ENCODE measurements at regions not wholly inside any gene's neighbourhood (a gene's known extent, or its start where the extent isn't known, plus 50 kb on each side); places are given as distances from the start of the nearest gene placed in this dataset.

DNA sequence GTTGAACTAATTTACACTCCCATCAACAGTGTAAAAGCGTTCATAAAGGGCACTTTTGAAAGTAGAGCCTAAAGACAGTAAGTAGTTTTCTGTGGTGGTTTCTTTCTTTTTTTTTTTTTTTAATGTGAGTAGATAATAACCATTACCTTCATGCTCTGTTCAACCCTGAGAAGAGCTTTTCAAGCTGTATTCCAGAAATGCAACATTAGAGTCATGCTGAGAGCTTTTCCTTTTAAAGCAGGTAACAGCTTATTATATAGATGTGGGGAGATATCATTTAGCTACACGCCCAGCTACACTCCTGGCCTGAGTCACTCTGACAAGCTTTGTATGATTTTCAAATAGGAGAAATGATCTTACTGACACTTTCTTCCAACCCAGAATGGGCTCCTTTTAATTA lies 96.2 kb upstream of the ARHGEF26 start:
- Histone ChIP-seq H3K27me3 (ENCODE audit: insufficient read depth, low read length, poor library complexity, severe bottlenecking) (no peaks in the 10 kb centered on the region), H3K9me2 (replicated peaks; ENCODE audit: low read depth, low read length) (no peaks in the 10 kb centered on the region), H3K36me3 (ENCODE audit: insufficient read depth, low read length) (no peaks in the 10 kb centered on the region), H3K4me2 (ENCODE audit: low read depth, low read length, poor library complexity, severe bottlenecking) (no peak overlapping the region), H3K4me3 (ENCODE audit: low read length, poor library complexity, severe bottlenecking) (no peak overlapping the region), H2AFZ (ENCODE audit: low read length) (no peak overlapping the region), H3F3A (ENCODE audit: low read depth) (no peaks in the 10 kb centered on the region), H3K79me2 (ENCODE audit: insufficient read depth, low read length) (no peaks in the 10 kb centered on the region), H4K20me1 (ENCODE audit: insufficient read depth, low read length, poor library complexity, severe bottlenecking) (no peaks in the 10 kb centered on the region), H3K4me1 (ENCODE audit: insufficient read depth, low read length, poor library complexity, severe bottlenecking) (no peaks in the 10 kb centered on the region), H3K9ac (ENCODE audit: low read depth, low read length, poor library complexity, severe bottlenecking) (no peak overlapping the region), H3K9me3 (ENCODE audit: insufficient read depth, low read depth, low read length) (no peaks in the 10 kb centered on the region; the same call in 1 of the 2 replicates)
- TF ChIP-seq, protein P1, sequence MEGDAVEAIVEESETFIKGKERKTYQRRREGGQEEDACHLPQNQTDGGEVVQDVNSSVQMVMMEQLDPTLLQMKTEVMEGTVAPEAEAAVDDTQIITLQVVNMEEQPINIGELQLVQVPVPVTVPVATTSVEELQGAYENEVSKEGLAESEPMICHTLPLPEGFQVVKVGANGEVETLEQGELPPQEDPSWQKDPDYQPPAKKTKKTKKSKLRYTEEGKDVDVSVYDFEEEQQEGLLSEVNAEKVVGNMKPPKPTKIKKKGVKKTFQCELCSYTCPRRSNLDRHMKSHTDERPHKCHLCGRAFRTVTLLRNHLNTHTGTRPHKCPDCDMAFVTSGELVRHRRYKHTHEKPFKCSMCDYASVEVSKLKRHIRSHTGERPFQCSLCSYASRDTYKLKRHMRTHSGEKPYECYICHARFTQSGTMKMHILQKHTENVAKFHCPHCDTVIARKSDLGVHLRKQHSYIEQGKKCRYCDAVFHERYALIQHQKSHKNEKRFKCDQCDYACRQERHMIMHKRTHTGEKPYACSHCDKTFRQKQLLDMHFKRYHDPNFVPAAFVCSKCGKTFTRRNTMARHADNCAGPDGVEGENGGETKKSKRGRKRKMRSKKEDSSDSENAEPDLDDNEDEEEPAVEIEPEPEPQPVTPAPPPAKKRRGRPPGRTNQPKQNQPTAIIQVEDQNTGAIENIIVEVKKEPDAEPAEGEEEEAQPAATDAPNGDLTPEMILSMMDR (conservative IDR thresholded peaks at IDR 0.05; ENCODE audit: low read length), result no peak
- no peak for TF ChIP-seq EZH2phosphoT487 (IDR thresholded peaks at IDR 0.05; ENCODE audit: borderline replicate concordance)

DNA sequence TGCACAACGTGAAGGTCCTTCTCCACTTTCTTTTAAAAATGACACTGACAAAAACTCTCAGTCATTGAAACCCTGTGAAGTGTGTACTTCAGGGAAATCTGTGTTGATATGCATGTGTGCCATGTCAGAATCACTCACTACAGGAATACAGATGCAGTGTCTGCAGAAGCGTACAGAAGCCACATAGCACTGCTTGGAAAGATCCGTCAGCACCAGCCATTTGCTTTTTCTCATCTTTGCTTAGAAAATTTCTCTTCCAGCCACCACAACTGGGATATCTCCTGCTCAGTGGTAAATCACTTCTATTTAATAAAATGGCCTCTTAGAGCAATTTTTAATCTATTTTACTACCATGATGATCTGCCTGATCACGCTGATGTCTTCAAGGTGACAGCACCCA lies 91.3 kb upstream of the ARHGEF26 start:
- Histone ChIP-seq H3K4me2 (ENCODE audit: low read depth, low read length, poor library complexity, severe bottlenecking) (no peak overlapping the region), H3K4me1 (ENCODE audit: insufficient read depth, low read length, poor library complexity, severe bottlenecking) (no peaks in the 10 kb centered on the region), H3K9me2 (replicated peaks; ENCODE audit: low read depth, low read length) (no peaks in the 10 kb centered on the region), H3K79me2 (ENCODE audit: insufficient read depth, low read length) (no peaks in the 10 kb centered on the region), H3K36me3 (ENCODE audit: insufficient read depth, low read length) (no peaks in the 10 kb centered on the region), H3K4me3 (ENCODE audit: low read length, poor library complexity, severe bottlenecking) (no peak overlapping the region), H3K9me3 (ENCODE audit: insufficient read depth, low read depth, low read length) (no peaks in the 10 kb centered on the region), H3F3A (ENCODE audit: low read depth) (no peaks in the 10 kb centered on the region), H2AFZ (ENCODE audit: low read length) (no peak overlapping the region), H3K27me3 (ENCODE audit: insufficient read depth, low read length, poor library complexity, severe bottlenecking) (no peaks in the 10 kb centered on the region), H3K9ac (ENCODE audit: low read depth, low read length, poor library complexity, severe bottlenecking) (no peak overlapping the region), H4K20me1 (ENCODE audit: insufficient read depth, low read length, poor library complexity, severe bottlenecking) (no peaks in the 10 kb centered on the region)
- no peak for TF ChIP-seq EZH2phosphoT487 (IDR thresholded peaks at IDR 0.05; ENCODE audit: borderline replicate concordance)
- TF ChIP-seq, protein P1 (conservative IDR thresholded peaks at IDR 0.05; ENCODE audit: low read length), result no peak

DNA sequence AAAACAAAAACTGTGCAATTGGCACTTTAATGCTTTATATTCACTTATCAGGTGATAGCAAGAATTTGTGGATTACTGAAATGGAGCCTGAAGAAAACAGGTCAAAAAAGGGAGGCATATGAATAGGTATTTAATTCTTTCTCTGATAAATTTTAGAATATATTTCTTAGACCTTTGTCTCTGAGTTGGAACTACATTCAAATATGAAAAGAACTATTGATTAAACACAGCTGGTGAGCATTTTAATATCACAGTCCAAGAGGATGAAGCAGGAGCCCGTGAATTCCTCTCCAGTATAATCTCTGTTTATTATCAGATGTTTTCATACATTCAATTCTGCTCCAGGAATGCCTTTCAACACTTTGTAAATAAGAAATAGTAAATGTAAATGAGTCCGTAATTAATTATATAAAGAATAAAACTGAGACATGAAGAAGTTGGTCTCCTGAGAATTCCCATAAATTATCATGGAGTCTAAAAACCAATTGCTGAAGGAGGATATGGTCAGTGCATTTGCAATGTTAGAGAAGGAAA lies 86.3 kb upstream of the ARHGEF26 start:
- no peaks in the 10 kb centered on the region for H3K9me2 ChIP-seq (replicated peaks; ENCODE audit: low read depth, low read length)
- no peak overlapping the region for H3K4me2 ChIP-seq (ENCODE audit: low read depth, low read length, poor library complexity, severe bottlenecking)
- TF ChIP-seq EZH2phosphoT487 (IDR thresholded peaks at IDR 0.05; ENCODE audit: borderline replicate concordance), result no peak
- TF ChIP-seq, protein P1 (conservative IDR thresholded peaks at IDR 0.05; ENCODE audit: low read length), result no peak
- no peaks in the 10 kb centered on the region for H3K36me3 ChIP-seq (ENCODE audit: insufficient read depth, low read length)
- H3K4me3 ChIP-seq (ENCODE audit: low read length, poor library complexity, severe bottlenecking), result no peak overlapping the region
- no peak overlapping the region for H2AFZ ChIP-seq (ENCODE audit: low read length)
- H3K9ac ChIP-seq (ENCODE audit: low read depth, low read length, poor library complexity, severe bottlenecking), result no peak overlapping the region
- H3K4me1 ChIP-seq (ENCODE audit: insufficient read depth, low read length, poor library complexity, severe bottlenecking), result no peaks in the 10 kb centered on the region
- no peaks in the 10 kb centered on the region for H3K27me3 ChIP-seq (ENCODE audit: insufficient read depth, low read length, poor library complexity, severe bottlenecking)
- H3F3A ChIP-seq (ENCODE audit: low read depth), result no peaks in the 10 kb centered on the region
- H4K20me1 ChIP-seq (ENCODE audit: insufficient read depth, low read length, poor library complexity, severe bottlenecking), result no peaks in the 10 kb centered on the region
- H3K79me2 ChIP-seq (ENCODE audit: insufficient read depth, low read length), result no peaks in the 10 kb centered on the region
- no peaks in the 10 kb centered on the region for H3K9me3 ChIP-seq (ENCODE audit: insufficient read depth, low read depth, low read length)
